Motor neuron (in vitro differentiated cells): ENCODE measurements at regions not wholly inside any gene's neighbourhood (a gene's known extent, or its start where the extent isn't known, plus 50 kb on each side); places are given as distances from the start of the nearest gene placed in this dataset.

ENCODE experiments used
- ATAC-seq, 8 experiments: fragments of 200-7000 bp; cut with Tn5 transposase; replicated peaks in 6 of 8; 2 replicates each; pipeline ENCODE4 v1.8.0; 2021; ENCODE audit warnings: mild to moderate bottlenecking in 8 of 8, moderate library complexity in 8 of 8
- H3K27ac ChIP-seq, 2 donors: fragments of 250-450 bp; sonication (Bioruptor Pico); 2 replicates each; pipeline ENCODE4 v1.9.0; 2021; ENCODE audit warnings: antibody characterized with exemption in 2 of 2, mild to moderate bottlenecking in 2 of 2, moderate library complexity in 1 of 2
- H3K4me1 ChIP-seq, 2 donors: fragments of 250-450 bp; sonication (Bioruptor Pico); replicated peaks in 1 of 2; 2 replicates each; pipeline ENCODE4 v1.6.1; 2021; ENCODE audit warnings: antibody characterized with exemption in 2 of 2, mild to moderate bottlenecking in 2 of 2, moderate library complexity in 1 of 2
- H3K4me3 ChIP-seq, 5 donors: fragments of 250-450 bp; sonication (Bioruptor Pico); 2 replicates each; pipeline ENCODE4 v1.9.0; 2021; ENCODE audit warnings: antibody characterized with exemption in 5 of 5, mild to moderate bottlenecking in 5 of 5, moderate library complexity in 4 of 5
- WGBS, 10 experiments: fragments of 450-650 bp; shearing (Covaris generic); methylation state at CpG; one replicate each; pipeline ENCODE4 v1.0.0; 2022; 5-methylcytosine and 5-hydroxymethylcytosine counted together
- in situ Hi-C, 9 experiments: fragments of 400-800 bp; cut with MboI; loops; one replicate each; pipeline ENCODE4 v1.15.0; 2021; ENCODE audit warnings: low sequenced_read_pairs in 9 of 9, low pct_unique_long_range_greater_than_20kb in 2 of 9; ENCODE audit not compliant: unreplicated experiment in 9 of 9

GRCh38 chr17:77645072-77646045, 313.1 kb upstream of the TNRC6C start:
- Histone ChIP-seq H3K4me3 (no peak overlapping the region), H3K27ac (no peak overlapping the region), H3K4me1 (peaks cover 9 to 23% of the 10 kb centered on the region in 2 donors)
- in situ Hi-C loops: no loop called here
- whole genome bisulfite sequencing, 10 experiments: 50 to 87% (median 69%) methylated on average over 1 to 12 of the region's 28 CpGs; no CpG with 5 or more reads in 3 of the 10 experiments
- ATAC-seq: peak in 4 of 8 experiments; percentile 18 to 76 (median 32)

GRCh38 chr17:77646046-77646430, 312.5 kb upstream of the TNRC6C start:
- H3K4me3 ChIP-seq: no peak overlapping the region
- H3K27ac ChIP-seq: no peak overlapping the region
- 75% methylated on average over 2 of the region's 11 CpGs; no CpG with 5 or more reads in 9 of the 10 experiments for WGBS, 10 experiments
- in situ Hi-C loops: no loop called here
- H3K4me1 ChIP-seq: peaks cover 9 to 23% of the 10 kb centered on the region in 2 donors
- no peak for ATAC-seq

GRCh38 chr17:77647531-77647930, 311.0 kb upstream of the TNRC6C start:
- no peak for ATAC-seq
- 33 to 83% (median 80%) methylated on average over 1 to 6 of the region's 11 CpGs; no CpG with 5 or more reads in 5 of the 10 experiments for WGBS, 10 experiments
- in situ Hi-C loops: no loop called here
- peaks cover 16 to 23% of the 10 kb centered on the region in 2 donors for H3K4me1 ChIP-seq
- H3K27ac ChIP-seq: no peak overlapping the region
- no peak overlapping the region for H3K4me3 ChIP-seq

- Histone ChIP-seq H3K4me1 (peaks cover 19 to 25% of the 10 kb centered on the region in 2 donors), H3K27ac (no peak overlapping the region), H3K4me3 (no peak overlapping the region)
- peak in 4 of 8 experiments; percentile 50 to 62 (median 59) for ATAC-seq
- in situ Hi-C loops: no loop called here
- 5 to 100% (median 43%) methylated on average over 1 to 5 of the region's 8 CpGs; no CpG with 5 or more reads in 3 of the 10 experiments for WGBS, 10 experiments
Observed at GRCh38 chr17:77649717-77650211, 308.7 kb upstream of the TNRC6C start.

GRCh38 chr17:77651988-77652387, 306.5 kb upstream of the TNRC6C start:
- Histone ChIP-seq H3K4me3 (no peak overlapping the region), H3K4me1 (peaks cover 38 to 41% of the 10 kb centered on the region in 2 donors), H3K27ac (no peak overlapping the region)
- peak in 1 of 8 experiments; percentile 28 for ATAC-seq
- in situ Hi-C loops: no loop called here
- WGBS, 10 experiments: 20 to 58% (median 52%) methylated on average over 1 to 3 of the region's 4 CpGs; no CpG with 5 or more reads in 6 of the 10 experiments

- Histone ChIP-seq H3K4me1 (peaks cover 53 to 54% of the 10 kb centered on the region in 2 donors), H3K4me3 (no peak overlapping the region), H3K27ac (peak overlapping the region; percentile 72 to 79)
- ATAC-seq: peak in 1 of 8 experiments; percentile 10
- in situ Hi-C loops: no loop called here
- WGBS, 10 experiments: 0 to 50% (median 34%) methylated on average over 1 to 3 of the region's 5 CpGs; no CpG with 5 or more reads in 7 of the 10 experiments
Observed at GRCh38 chr17:77654296-77654695, 304.2 kb upstream of the TNRC6C start.

GRCh38 chr17:77654850-77655249, 303.7 kb upstream of the TNRC6C start:
- WGBS, 10 experiments: 6 to 67% (median 19%) methylated on average over 1 to 13 of the region's 13 CpGs; no CpG with 5 or more reads in 2 of the 10 experiments
- in situ Hi-C loops: no loop called here
- H3K27ac ChIP-seq: peak overlapping the region; percentile 72 to 79
- peaks cover 51 to 54% of the 10 kb centered on the region in 2 donors for H3K4me1 ChIP-seq
- no peak overlapping the region for H3K4me3 ChIP-seq
- peak; percentile 45 to 78 (median 60) for ATAC-seq

GRCh38 chr17:77656054-77656453, 302.4 kb upstream of the TNRC6C start:
- Histone ChIP-seq H3K4me1 (peaks cover 51 to 54% of the 10 kb centered on the region in 2 donors), H3K27ac (peak overlapping the region in 1 of 2 donors; percentile 79), H3K4me3 (no peak overlapping the region)
- 30 to 83% (median 67%) methylated on average over 2 to 9 of the region's 9 CpGs; no CpG with 5 or more reads in 7 of the 10 experiments for WGBS, 10 experiments
- in situ Hi-C loops: no loop called here
- ATAC-seq: no peak

GRCh38 chr17:77657839-77658238, 300.7 kb upstream of the TNRC6C start:
- ATAC-seq: peak in 2 of 8 experiments; percentile 2 to 44
- Histone ChIP-seq H3K27ac (peak overlapping the region; percentile 80 to 84), H3K4me3 (no peak overlapping the region), H3K4me1 (peaks cover 47 to 51% of the 10 kb centered on the region in 2 donors)
- in situ Hi-C loops: no loop called here
- WGBS, 10 experiments: 19 to 85% (median 62%) methylated on average over 1 to 5 of the region's 6 CpGs; no CpG with 5 or more reads in 2 of the 10 experiments

GRCh38 chr17:77660524-77660923, 298.0 kb upstream of the TNRC6C start:
- H3K27ac ChIP-seq: no peak overlapping the region
- ATAC-seq: no peak
- WGBS, 10 experiments: 0 to 98% (median 74%) methylated on average over 1 to 4 of the region's 4 CpGs
- H3K4me3 ChIP-seq: no peak overlapping the region
- H3K4me1 ChIP-seq: peaks cover 28 to 30% of the 10 kb centered on the region in 2 donors
- in situ Hi-C loops: no loop called here

- no peak overlapping the region for H3K27ac ChIP-seq
- WGBS, 10 experiments: 0 to 100% (median 82%) methylated on average over 1 to 3 of the region's 4 CpGs; no CpG with 5 or more reads in 5 of the 10 experiments
- H3K4me3 ChIP-seq: no peak overlapping the region
- ATAC-seq: peak in 2 of 8 experiments; percentile 54 to 68
- in situ Hi-C loops: no loop called here
- peaks cover 21 to 24% of the 10 kb centered on the region in 2 donors for H3K4me1 ChIP-seq
Observed at GRCh38 chr17:77662833-77663232, 295.7 kb upstream of the TNRC6C start.

- Histone ChIP-seq H3K4me3 (no peak overlapping the region), H3K27ac (no peak overlapping the region), H3K4me1 (peaks cover 15 to 18% of the 10 kb centered on the region in 2 donors)
- WGBS, 10 experiments: 57 to 98% (median 77%) methylated on average over 2 to 7 of the region's 13 CpGs; no CpG with 5 or more reads in 2 of the 10 experiments
- in situ Hi-C loops: no loop called here
- no peak for ATAC-seq
Observed at GRCh38 chr17:77664097-77664729, 294.3 kb upstream of the TNRC6C start.

- no peak overlapping the region for H3K4me3 ChIP-seq
- H3K4me1 ChIP-seq: peaks cover 15 to 18% of the 10 kb centered on the region in 2 donors
- in situ Hi-C loops: no loop called here
- WGBS, 10 experiments: 20 to 83% (median 64%) methylated on average over 1 to 3 of the region's 3 CpGs
- no peak for ATAC-seq
- H3K27ac ChIP-seq: peak overlapping the region in 1 of 2 donors; percentile 36
Observed at GRCh38 chr17:77665833-77666232, 292.7 kb upstream of the TNRC6C start.
